Left colon (tissue), 2 donors: ENCODE measurements at regions not wholly inside any gene's neighbourhood (a gene's known extent, or its start where the extent isn't known, plus 50 kb on each side); places are given as distances from the start of the nearest gene placed in this dataset.

Experiments
- ATAC-seq: fragments of 200-7000 bp; cut with Tn5 transposase; one replicate; pipeline ENCODE4 v1.9.1; 2020; ENCODE audit warnings: mild to moderate bottlenecking, moderate library complexity
- DNase-seq, 2 donors: peaks; one replicate each; pipeline ENCODE4 v3.0.0-alpha.2; 2020
- intact Hi-C, 2 donors: fragments of 100-400 bp; cut with DNase I in 1 of 2; cut with micrococcal nuclease in 1 of 2; formaldehyde crosslinking; loops; one replicate each; pipeline versions ENCODE4 v1.11.2 to v1.14.0; 2022; cut with DNase I, micrococcal nuclease
- donor health status: DM: no; HTN: no; CAD: no.
- donor health status: DM: yes; HTN: yes; CAD: no.

- ATAC-seq = no peak
- no peak for DNase-seq
- intact Hi-C loops = no loop called here
These were observed 728.7 kb downstream of the LTN1 start for GRCh38 chr21:28263974-28264373.

- no peak for DNase-seq
- no peak for ATAC-seq
- intact Hi-C loops = no loop called here
These were observed 731.4 kb downstream of the LTN1 start for GRCh38 chr21:28261298-28261697.

GRCh38 chr21:28257276-28257675 is 735.4 kb downstream of the LTN1 start:
- intact Hi-C loops = no loop called here
- DNase-seq = no peak

GRCh38 chr21:28256837-28257236 is 735.8 kb downstream of the LTN1 start:
- ATAC-seq = no peak

More at GRCh38 chr21:28257276-28257675, 735.4 kb downstream of the LTN1 start:
- no peak for ATAC-seq

GRCh38 chr21:28256420-28256831 is 736.3 kb downstream of the LTN1 start:
- intact Hi-C loops = no loop called here
- ATAC-seq (no peak), DNase-seq (no peak)

More at GRCh38 chr21:28256837-28257236, 735.8 kb downstream of the LTN1 start:
- DNase-seq = no peak
- intact Hi-C loops = no loop called here

- intact Hi-C loops = no loop called here
- no peak for ATAC-seq
- DNase-seq = no peak
These were observed 738.7 kb downstream of the LTN1 start for GRCh38 chr21:28253961-28254360.

GRCh38 chr21:28253338-28253737 is 739.3 kb downstream of the LTN1 start:
- no peak for DNase-seq
- intact Hi-C loops = no loop called here
- ATAC-seq = no peak

- intact Hi-C loops = no loop called here
- DNase-seq (no peak), ATAC-seq (no peak)
These were observed 739.7 kb downstream of the LTN1 start for GRCh38 chr21:28252928-28253327.

GRCh38 chr21:28250946-28251345 is 741.7 kb downstream of the LTN1 start:
- no peak for DNase-seq
- intact Hi-C loops = no loop called here
- no peak for ATAC-seq

- intact Hi-C loops = no loop called here
- DNase-seq = no peak
- no peak for ATAC-seq
These were observed 745.1 kb downstream of the LTN1 start for GRCh38 chr21:28247454-28248020.

GRCh38 chr21:28240586-28240985 is 752.1 kb downstream of the LTN1 start:
- no peak for DNase-seq
- ATAC-seq = no peak
- intact Hi-C loops = no loop called here

- DNase-seq (no peak), ATAC-seq (no peak)
- intact Hi-C loops = no loop called here
These were observed 753.3 kb downstream of the LTN1 start for GRCh38 chr21:28239340-28239739.

GRCh38 chr21:28237661-28238060 is 755.0 kb downstream of the LTN1 start:
- no peak for DNase-seq
- intact Hi-C loops = no loop called here
- no peak for ATAC-seq

- ATAC-seq = no peak
- intact Hi-C loops = no loop called here
- no peak for DNase-seq
These were observed 757.3 kb downstream of the LTN1 start for GRCh38 chr21:28235169-28235895.

- ATAC-seq (no peak), DNase-seq (no peak)
- intact Hi-C loops = no loop called here
These were observed 758.4 kb downstream of the LTN1 start for GRCh38 chr21:28234326-28234725.

GRCh38 chr21:28233536-28234220 is 759.0 kb downstream of the LTN1 start:
- ATAC-seq (no peak), DNase-seq (no peak)
- intact Hi-C loops = no loop called here

- intact Hi-C loops = no loop called here
- ATAC-seq (no peak), DNase-seq (no peak)
These were observed 762.1 kb downstream of the LTN1 start for GRCh38 chr21:28230559-28230958.

GRCh38 chr21:28229814-28230213 is 762.9 kb downstream of the LTN1 start:
- DNase-seq (no peak), ATAC-seq (no peak)
- intact Hi-C loops = no loop called here

GRCh38 chr21:28228636-28228995 is 764.1 kb downstream of the LTN1 start:
- DNase-seq (no peak), ATAC-seq (no peak)
- intact Hi-C loops = no loop called here

- intact Hi-C loops = no loop called here
- no peak for ATAC-seq
- DNase-seq = no peak
These were observed 764.6 kb downstream of the LTN1 start for GRCh38 chr21:28227881-28228635.
